Activated T-helper 1 cell treated with anti-CD3 and anti-CD28 coated beads, Interleukin-12 subunit alpha, Interleukin-12 subunit beta, Interleukin-2, Interleukin-4 antibody, amounts not matched to agents 30 ng/mL and 10 ng/mL and 1 ng/mL, durations not matched to agents 14 hours and 24 hours and 36 hours (primary cell): ENCODE measurements at regions not wholly inside any gene's neighbourhood (a gene's known extent, or its start where the extent isn't known, plus 50 kb on each side); places are given as distances from the start of the nearest gene placed in this dataset.
A peak's percentile ranks its signal among the peaks of the same experiment; 100 is the strongest.
"Not testable (repeated sequence)": the region's sequence is repeated elsewhere in the genome, so short reads cannot be mapped to it uniquely, and the experiment has no call there.

Source experiments
- DNase-seq: peaks from one replicate; pipeline ENCODE4 v3.0.0; 2021; ENCODE audit warnings: low spot score
- H3K27ac Mint-ChIP-seq: one replicate; pipeline ENCODE4 v1.8.0; 2021; ENCODE audit warnings: mild to moderate bottlenecking, mixed read lengths
- H3K27me3 Mint-ChIP-seq: one replicate; pipeline ENCODE4 v1.8.0; 2022; ENCODE audit warnings: mild to moderate bottlenecking, moderate library complexity, mixed read lengths; ENCODE audit not compliant: insufficient read depth
- H3K36me3 Mint-ChIP-seq: one replicate; pipeline ENCODE4 v1.8.0; 2021; ENCODE audit warnings: low read depth, mixed read lengths
- H3K4me1 Mint-ChIP-seq: one replicate; pipeline ENCODE4 v1.8.0; 2021; ENCODE audit warnings: low read depth, mixed read lengths
- H3K4me3 Mint-ChIP-seq: one replicate; pipeline ENCODE4 v1.8.0; 2021; ENCODE audit warnings: mild to moderate bottlenecking, moderate library complexity, mixed read lengths
- H3K9me3 Mint-ChIP-seq: one replicate; pipeline ENCODE4 v1.8.0; 2021; ENCODE audit warnings: mixed read lengths
- intact Hi-C: fragments of 100-400 bp; cut with micrococcal nuclease; formaldehyde crosslinking; loops from one replicate; pipeline ENCODE4 v1.15.1; 2024

DNA sequence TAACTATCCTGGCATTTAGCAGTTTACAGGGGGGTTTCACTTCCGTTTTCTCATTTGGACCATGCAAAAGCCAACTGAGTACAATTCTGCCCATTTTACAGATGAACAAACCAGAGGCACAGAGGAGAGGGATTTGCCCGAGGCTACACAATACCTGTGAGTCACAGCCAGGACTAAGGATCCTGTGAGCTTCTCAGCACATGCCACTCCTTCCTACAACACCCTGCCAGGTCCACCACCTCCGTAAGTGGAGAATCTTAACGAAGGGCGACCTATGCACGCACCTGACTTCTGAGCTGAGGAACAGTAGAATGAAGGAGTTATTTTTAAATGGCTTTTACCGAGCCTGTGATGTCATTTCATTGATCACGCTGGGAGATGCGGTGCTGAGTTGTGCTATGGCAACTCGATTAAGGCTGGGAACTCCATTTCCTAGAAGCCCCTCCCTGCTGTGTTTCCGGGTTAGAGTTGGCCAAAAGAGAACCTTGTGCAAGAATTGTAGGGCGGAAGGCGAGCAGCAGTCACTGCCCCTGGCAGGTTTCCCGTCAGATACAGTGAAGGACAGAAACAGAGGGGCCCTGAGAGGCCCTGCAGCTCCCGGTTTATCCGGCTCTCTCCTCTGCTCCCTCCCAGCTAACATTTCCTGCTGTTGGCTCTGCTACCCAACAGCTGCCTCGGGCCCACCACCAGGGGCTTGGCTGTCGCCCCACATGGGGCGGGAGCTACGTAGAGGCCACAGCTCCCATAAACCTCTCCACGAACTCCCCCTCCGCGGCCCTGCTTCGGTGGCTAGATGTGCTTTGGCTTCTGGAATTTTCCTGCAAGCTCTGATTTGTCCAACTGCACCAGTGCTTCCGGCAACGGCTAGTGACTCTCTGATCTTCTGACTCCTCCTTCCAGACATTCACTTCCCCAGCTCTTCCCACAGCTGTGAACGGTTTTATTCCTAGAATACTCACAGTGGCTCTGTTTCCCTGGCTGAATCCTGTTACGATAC lies 75.1 kb upstream of the USP9X start:
- no peaks in the 10 kb centered on the region for H3K36me3 Mint-ChIP-seq
- peak overlapping the region; percentile 86 for H3K27ac Mint-ChIP-seq
- peak; percentile 53 for DNase-seq
- peak overlapping the region; percentile 76 for H3K4me3 Mint-ChIP-seq
- peaks cover 24% of the 10 kb centered on the region for H3K4me1 Mint-ChIP-seq
- H3K27me3 Mint-ChIP-seq = no peaks in the 10 kb centered on the region
- H3K9me3 Mint-ChIP-seq = peaks cover 3% of the 10 kb centered on the region
- intact Hi-C loops = loop anchor here (1.0 to 5.0 kb wide), 4 partner anchors 13 to 107 kb away; no protein-coding TSS in a partner anchor

DNA sequence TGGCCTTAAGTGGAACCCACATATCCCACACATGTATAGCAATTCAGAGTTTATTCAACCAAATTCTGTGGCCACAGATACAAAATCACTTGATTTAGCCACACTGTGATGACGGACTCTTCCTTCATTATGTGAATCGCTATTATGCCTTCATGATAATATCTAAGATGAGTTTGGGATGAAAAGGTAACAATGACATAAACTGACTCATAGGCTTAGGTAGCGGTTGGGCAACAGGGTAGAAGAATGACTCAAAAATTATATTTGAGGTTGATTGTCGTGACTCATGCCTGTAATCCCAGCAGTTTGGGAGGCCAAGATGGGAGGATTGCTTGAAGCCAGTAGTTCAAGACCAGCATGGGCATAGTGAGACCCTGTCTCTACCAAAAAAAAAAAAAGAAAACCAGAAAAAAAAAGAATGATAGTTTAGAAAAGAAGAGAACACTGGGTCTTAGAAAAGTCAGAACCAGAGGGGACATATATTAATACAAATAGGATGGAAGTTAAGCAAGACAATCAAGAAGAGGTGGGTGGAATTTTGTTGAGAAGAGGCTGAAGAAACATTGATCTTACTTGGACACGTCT lies 70.4 kb upstream of the USP9X start:
- Mint-ChIP-seq H3K36me3 (no peaks in the 10 kb centered on the region), H3K27me3 (no peaks in the 10 kb centered on the region), H3K4me3 (no peak overlapping the region), H3K27ac (no peak overlapping the region), H3K9me3 (peaks cover 3% of the 10 kb centered on the region), H3K4me1 (peaks cover 18% of the 10 kb centered on the region)
- DNase-seq = no peak
- intact Hi-C loops = loop anchor here (5.0 kb wide), 2 partner anchors 83 to 102 kb away; no protein-coding TSS in a partner anchor

DNA sequence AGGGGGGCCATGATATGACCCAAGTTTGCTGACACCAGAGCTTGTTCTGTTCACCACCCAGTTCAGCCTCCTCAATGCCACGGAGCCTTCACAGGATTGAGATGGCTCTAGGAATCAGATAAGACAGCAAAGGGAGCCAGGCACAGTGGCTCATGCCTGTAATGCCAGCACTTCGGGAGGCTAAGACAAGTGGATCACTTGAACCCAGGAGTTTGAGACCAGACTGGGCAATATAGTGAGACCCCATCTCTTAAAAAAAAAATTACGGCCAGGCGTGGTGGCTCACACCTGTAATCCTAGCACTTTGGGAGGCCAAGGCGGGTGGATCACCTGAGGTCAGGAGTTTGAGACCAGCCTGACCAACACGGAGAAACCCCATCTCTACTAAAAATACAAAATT lies 67.5 kb upstream of the USP9X start:
- not testable (repeated sequence) for H3K36me3 Mint-ChIP-seq

DNA sequence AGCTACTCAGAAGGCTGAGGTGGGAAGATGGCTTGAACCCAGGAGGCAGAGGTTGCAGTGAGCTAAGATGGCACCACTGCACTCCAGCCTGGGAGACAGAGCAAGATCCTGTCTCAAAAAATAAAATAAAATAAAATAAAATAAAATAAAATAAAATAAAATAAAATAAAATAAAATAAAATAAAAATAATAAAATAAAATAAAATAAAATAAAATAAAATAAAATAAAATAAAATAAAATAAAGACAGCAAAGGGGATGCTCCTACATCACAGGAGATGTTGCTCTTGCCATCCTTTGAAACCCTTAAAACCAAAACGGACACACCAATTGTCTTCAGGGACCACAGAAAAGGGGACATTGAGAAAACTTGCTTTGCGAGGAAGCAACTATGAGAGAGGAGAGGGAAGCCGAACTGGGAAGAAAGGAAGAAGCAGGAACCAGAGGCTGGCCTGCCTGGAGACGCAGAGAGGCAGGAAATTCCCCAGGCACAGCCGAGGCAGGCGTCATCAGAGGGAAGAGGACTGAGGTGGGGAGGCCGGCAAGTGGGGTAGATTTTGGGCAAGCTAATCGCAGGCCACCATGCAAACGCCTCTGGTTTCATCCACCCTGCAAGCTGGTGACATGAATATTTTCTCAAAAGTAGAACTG lies 66.7 kb upstream of the USP9X start:
- intact Hi-C loops, DNase-seq, H3K36me3 Mint-ChIP-seq, H3K9me3 Mint-ChIP-seq, H3K4me1 Mint-ChIP-seq, H3K4me3 Mint-ChIP-seq, H3K27me3 Mint-ChIP-seq, H3K27ac Mint-ChIP-seq: not testable (repeated sequence)

More for the DNA sequence above, 67.5 kb upstream of the USP9X start:
- DNase-seq, H3K9me3 Mint-ChIP-seq, H3K4me3 Mint-ChIP-seq, H3K27ac Mint-ChIP-seq, H3K4me1 Mint-ChIP-seq, intact Hi-C loops, H3K27me3 Mint-ChIP-seq: not testable (repeated sequence)

DNA sequence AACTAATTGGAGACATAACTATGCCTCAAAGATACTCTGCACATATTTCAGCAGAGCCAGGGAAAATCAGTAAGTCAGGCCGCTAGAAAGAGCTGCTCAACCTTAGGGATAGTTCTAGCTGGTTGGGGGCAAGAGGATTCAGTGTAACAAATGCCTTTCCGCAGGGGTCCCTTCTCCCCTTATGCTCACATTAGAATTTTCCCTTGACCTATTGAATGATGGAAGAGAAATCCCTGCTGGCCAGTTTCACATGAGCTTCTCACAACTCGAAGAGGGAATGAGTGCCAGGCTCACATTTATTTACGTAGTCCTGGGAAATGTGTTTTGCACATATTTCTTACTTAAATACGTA lies 66.2 kb upstream of the USP9X start:
- H3K4me1 Mint-ChIP-seq = peaks cover 8% of the 10 kb centered on the region
- no peak for DNase-seq
- no peak overlapping the region for H3K27ac Mint-ChIP-seq
- peaks cover 3% of the 10 kb centered on the region for H3K9me3 Mint-ChIP-seq
- no peaks in the 10 kb centered on the region for H3K27me3 Mint-ChIP-seq
- H3K4me3 Mint-ChIP-seq = no peak overlapping the region
- intact Hi-C loops = no loop called here
- no peaks in the 10 kb centered on the region for H3K36me3 Mint-ChIP-seq

DNA sequence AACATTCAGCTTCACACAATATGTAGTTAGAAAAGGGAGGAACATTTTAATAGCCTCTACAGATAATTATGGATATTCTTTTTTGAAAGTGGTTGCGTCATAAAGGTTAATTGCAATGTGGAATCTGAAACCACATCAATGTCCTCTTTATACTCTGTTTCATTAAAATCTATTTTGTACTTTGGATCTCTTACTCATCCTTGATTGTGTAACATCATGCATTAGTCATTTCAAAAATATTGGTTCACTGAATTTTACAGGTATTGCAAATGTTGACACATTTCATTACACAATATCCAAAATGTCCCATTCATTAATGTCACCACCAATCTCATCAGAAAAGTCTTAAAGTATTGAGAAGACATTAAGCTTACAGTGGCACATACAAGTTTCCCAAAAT lies 62.7 kb upstream of the USP9X start:
- Mint-ChIP-seq H3K4me1 (no peaks in the 10 kb centered on the region), H3K27ac (no peak overlapping the region), H3K9me3 (no peaks in the 10 kb centered on the region), H3K4me3 (no peak overlapping the region), H3K36me3 (no peaks in the 10 kb centered on the region), H3K27me3 (no peaks in the 10 kb centered on the region)
- intact Hi-C loops = no loop called here
- no peak for DNase-seq

DNA sequence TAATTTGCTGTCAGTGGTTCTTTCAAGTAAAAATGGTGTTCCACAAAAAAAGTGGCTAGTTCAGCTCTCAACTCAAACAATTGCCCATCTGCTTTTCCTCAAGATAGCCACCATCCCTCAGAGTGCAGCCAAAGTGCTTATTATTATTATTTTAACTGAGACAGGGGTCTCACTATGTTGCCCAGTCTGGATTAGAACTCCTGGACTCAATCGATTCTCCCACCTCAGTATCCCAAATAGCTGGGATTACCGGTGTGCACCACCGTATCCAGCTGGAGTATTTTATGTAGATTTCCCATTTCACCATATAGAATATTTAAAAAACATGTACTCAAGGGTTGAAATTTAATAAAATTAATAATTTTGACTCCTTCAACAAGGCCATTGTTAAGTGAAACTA lies 62.1 kb upstream of the USP9X start:
- intact Hi-C loops = no loop called here
- no peak overlapping the region for H3K4me3 Mint-ChIP-seq
- no peak for DNase-seq
- H3K4me1 Mint-ChIP-seq = no peaks in the 10 kb centered on the region
- H3K27ac Mint-ChIP-seq = no peak overlapping the region
- no peaks in the 10 kb centered on the region for H3K9me3 Mint-ChIP-seq
- no peaks in the 10 kb centered on the region for H3K36me3 Mint-ChIP-seq
- no peaks in the 10 kb centered on the region for H3K27me3 Mint-ChIP-seq

DNA sequence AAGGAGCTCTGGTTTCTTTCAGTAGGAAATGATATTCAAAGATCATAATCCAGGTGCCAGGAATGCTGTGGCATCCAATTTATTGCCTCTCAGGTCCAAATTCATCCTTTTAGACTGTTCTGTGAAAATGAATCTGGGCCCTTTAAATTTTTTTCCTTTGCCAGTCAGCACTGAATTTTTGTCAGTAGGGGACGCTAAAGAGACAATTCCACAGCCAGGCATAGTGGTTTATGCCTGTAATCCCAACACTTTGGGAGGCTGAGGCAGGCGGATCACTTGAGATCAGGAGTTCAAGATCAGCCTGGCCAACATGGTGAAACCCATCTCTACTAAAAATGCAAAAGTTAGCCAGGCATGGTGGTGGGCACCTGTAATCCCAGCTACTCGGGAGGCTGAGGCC lies 60.9 kb upstream of the USP9X start:
- intact Hi-C loops, DNase-seq, H3K9me3 Mint-ChIP-seq, H3K36me3 Mint-ChIP-seq, H3K27ac Mint-ChIP-seq, H3K4me1 Mint-ChIP-seq, H3K27me3 Mint-ChIP-seq, H3K4me3 Mint-ChIP-seq: not testable (repeated sequence)

DNA sequence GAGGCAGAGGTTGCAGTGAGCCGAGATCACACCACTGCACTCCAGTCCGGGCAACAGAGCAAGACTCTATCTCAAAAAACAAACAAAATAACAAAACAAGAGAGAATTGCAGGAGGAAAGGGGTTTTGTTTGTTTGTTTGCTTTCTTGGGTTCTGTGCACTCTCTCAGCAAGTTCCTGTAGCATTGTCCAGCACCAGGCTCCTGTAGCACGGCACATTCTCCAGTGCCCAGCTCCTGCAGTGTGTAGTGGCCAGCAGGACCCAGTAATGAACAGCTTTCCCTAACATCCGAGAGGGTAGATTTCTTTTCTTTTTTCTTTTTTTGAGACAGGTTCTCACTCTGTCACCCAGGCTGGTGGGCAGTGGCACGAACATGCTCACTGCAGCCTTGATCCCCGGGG lies 60.5 kb upstream of the USP9X start:
- no peaks in the 10 kb centered on the region for H3K27me3 Mint-ChIP-seq
- no peak overlapping the region for H3K27ac Mint-ChIP-seq
- DNase-seq = no peak
- no peaks in the 10 kb centered on the region for H3K4me1 Mint-ChIP-seq
- H3K9me3 Mint-ChIP-seq = no peaks in the 10 kb centered on the region
- no peak overlapping the region for H3K4me3 Mint-ChIP-seq
- intact Hi-C loops = no loop called here
- H3K36me3 Mint-ChIP-seq = no peaks in the 10 kb centered on the region

DNA sequence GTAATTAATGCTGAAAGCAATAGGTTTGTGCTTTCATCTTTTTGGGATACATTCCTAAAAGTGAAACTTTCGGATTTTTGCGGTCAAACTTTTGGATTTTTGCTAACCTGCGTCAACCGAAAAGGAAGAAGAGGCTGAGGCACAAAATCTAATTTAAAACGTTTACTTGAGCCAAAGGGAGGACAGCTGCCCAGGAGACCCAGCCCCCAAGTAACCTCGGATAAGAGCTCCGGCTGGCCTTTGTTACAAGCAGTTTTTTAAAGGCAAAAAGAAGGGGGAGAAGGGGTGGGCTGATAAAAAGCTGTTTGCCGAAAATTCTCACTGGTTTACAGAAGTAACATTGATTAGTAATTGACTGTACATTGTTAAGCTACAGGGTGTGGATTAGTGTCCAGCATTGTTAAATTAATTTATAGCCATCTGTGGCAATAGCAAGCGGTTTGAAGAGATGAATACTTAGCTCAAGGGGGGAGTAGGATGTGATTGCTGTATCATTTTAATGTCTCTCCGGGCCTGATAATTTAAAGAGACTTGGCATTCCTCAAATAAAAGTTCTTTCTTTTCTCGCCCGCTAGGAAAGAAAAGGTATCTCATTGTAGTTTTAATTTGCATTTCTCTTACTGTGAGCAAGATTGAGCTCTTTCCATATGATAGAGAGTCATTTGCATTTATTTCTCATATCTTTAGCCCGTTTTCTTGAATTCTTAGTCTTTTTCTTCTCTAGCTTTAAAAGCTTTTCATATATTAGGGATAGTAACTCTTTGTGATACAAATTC lies 59.1 kb upstream of the USP9X start:
- H3K27me3 Mint-ChIP-seq = no peaks in the 10 kb centered on the region
- no peak overlapping the region for H3K27ac Mint-ChIP-seq
- no peak overlapping the region for H3K4me3 Mint-ChIP-seq
- no peaks in the 10 kb centered on the region for H3K9me3 Mint-ChIP-seq
- no peaks in the 10 kb centered on the region for H3K4me1 Mint-ChIP-seq
- no peaks in the 10 kb centered on the region for H3K36me3 Mint-ChIP-seq
- DNase-seq = no peak
- intact Hi-C loops = no loop called here

DNA sequence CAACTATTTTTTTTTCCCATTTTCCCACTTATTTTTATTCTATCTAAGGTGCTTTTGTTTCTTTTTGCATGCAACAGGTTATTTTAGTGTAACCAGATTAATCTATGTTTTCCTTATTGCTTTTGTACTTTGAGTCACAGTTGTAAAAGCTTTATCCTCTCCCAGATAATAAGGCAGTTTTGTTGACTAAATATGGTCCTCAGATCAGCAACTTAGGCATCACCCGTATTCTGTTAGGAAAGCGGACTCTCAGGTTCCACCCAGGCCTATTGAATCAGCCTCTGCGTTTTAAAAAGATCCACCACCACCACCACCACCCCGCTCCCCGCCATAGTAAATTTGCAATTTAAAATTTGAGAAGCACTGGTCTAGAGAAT lies 58.6 kb upstream of the USP9X start:
- H3K4me1 Mint-ChIP-seq = no peaks in the 10 kb centered on the region

DNA sequence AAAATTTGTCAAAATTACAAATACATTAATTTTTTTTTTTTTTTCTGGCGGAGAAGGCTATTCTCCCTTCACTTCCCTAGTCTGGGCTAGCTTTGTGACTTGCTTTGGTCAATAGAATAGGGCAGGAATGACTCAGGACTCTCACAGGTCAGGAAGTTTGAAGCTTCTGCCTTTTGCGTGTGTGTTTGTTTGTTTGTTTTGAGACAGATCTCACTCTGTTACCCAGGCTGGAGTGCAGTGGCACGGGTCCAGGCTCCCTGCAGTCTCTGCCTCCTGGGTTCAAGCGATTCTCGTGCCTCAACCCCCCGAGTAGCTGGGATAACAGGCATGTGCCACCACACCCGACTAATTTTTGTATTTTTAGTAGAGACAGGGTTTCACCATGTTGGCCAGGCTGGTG lies 55.9 kb upstream of the USP9X start:
- DNase-seq = no peak
- intact Hi-C loops = no loop called here
- no peaks in the 10 kb centered on the region for H3K4me1 Mint-ChIP-seq
- H3K36me3 Mint-ChIP-seq = no peaks in the 10 kb centered on the region
- H3K27ac Mint-ChIP-seq = no peak overlapping the region
- no peaks in the 10 kb centered on the region for H3K27me3 Mint-ChIP-seq
- no peaks in the 10 kb centered on the region for H3K9me3 Mint-ChIP-seq
- no peak overlapping the region for H3K4me3 Mint-ChIP-seq

More for the DNA sequence above, 58.6 kb upstream of the USP9X start:
- no peak overlapping the region for H3K27ac Mint-ChIP-seq
- no peak overlapping the region for H3K4me3 Mint-ChIP-seq
- no peak for DNase-seq
- no peaks in the 10 kb centered on the region for H3K9me3 Mint-ChIP-seq
- no peaks in the 10 kb centered on the region for H3K36me3 Mint-ChIP-seq
- H3K27me3 Mint-ChIP-seq = no peaks in the 10 kb centered on the region
- intact Hi-C loops = no loop called here
